Glomerular visceral epithelial cell (primary cell): ENCODE measurements at regions not wholly inside any gene's neighbourhood (a gene's known extent, or its start where the extent isn't known, plus 50 kb on each side); places are given as distances from the start of the nearest gene placed in this dataset.
A peak's percentile ranks its signal among the peaks of the same experiment; 100 is the strongest.

Experiments
- DNase-seq: peaks from one replicate; pipeline ENCODE4 v3.0.0-alpha.2; 2016; ENCODE audit errors: extremely low spot score

DNA sequence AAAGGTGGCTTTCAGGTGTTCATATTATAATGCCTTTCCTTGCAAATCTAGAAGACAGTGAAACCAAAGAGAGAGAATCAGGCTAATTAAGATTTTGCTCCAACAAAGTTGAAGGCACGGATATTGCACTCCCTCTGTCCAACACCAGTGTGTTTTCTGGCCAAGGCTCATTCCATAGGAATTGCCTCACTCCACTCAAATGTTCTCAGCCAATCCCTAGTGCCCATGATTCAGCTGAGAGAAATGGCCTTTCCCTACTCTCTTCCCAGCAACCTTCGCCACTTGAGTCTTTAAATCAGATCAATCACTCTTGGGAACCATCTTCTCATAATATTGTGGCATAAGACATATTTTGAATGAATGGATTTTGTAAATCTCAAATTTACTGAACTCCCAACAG, 768.2 kb upstream of the ACVR2A start:
- DNase-seq, result no peak

DNA sequence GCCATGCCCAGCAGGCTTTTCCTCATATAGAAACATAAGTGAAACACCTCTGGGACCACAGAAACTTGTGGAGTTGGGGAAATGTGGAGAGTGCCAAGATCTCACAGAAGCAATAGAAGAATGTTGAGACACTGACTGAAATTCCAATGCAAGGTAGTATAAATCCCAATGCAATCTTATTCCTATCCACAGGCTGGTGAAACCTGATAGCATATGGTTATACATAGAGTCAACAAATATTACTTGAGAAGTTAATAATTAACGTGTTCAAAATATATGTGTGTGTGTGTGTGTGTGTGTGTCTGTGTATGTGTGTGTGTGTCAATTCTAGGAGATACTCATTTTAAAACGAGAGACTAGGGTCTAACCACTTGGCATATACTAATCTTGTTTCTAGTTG, 776.8 kb upstream of the ACVR2A start:
- no peak for DNase-seq

- DNase-seq, result no peak
Measured at GRCh38 chr2:147067136-147067535, 777.7 kb upstream of the ACVR2A start.

DNA sequence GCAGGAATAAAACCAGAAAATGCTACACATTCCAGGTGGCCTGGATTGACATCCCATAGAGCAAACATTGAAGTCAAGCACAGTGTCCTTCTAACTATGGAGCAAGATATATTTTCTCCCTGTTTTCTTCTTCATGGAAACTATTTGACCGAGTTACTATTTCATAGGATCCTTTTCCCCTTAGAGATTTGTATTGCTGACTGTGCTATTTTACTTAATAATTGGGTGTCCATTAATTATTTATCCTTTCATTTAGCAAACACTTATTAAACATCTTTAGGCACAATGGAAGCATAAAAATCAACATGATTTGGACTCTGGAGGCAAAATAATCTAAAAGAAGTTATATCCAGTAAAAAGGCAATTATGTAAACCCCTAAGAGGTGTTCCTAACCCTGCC, 782.8 kb upstream of the ACVR2A start:
- no peak for DNase-seq

- DNase-seq, result no peak
Measured at GRCh38 chr2:147061269-147061668, 783.6 kb upstream of the ACVR2A start.

DNA sequence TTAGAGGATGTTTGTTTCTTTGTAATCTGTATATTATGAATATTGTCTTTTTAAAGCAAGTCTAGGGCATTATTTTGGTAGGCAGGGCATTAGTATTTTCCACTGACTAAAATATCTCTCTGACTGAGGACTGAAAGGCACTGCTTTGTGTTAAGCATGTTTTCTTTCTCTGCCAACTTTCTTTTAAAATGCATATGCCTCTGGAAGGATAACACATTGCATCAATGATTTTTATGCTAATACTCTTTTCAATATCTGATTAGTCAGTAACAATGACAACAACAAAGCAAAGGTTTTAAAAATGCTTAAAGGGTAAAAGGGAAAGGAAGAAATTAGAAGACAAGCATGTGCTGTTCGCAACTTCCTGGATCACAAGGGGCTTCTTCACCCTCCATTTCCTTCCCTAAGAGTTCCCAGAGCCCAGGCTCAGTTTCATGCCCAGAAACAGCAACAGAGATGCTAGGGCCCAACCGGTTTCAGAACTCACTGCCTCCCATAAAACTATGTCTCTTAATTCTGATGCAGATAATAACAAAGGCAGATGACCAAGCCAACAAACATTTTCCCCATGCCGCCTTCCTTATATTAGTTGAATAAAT, 786.8 kb upstream of the ACVR2A start:
- DNase-seq, result no peak

DNA sequence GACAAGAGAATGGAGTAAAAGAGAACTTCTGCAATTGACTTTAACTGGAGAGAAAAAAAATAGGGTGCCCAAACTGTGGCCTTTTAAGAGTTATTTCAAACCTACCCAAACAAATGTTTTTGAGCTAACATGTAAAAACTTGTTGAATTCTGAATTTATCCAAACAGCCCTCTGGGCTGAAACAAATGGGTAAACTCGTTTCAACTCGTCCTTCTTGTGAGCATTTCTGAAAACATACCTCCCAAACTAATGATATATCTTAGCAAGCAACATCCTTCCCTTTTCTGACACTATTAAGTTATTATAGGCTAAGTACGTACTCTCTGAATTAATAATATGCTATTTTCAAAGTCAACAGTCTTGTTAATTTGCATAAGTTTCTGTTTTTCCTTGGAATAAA, 793.0 kb upstream of the ACVR2A start:
- no peak for DNase-seq

DNA sequence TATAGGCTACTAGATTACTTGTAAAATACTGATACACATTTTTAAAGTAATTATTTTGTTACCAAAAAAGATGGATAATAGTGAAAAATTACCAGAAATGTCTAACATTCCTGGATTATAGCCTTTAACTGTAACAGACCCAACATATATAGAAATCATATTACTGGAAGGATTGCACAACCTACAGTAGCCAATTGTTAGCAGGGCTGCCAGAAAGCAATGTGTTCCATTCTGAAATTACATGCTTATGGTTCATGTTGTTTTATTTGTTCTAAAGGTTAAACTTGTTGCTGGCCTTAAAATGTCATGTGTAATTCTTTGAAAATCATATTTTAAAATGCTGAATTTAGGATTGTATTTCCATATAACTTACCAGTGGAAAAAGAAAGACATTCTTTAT, 793.6 kb upstream of the ACVR2A start:
- no peak for DNase-seq

DNA sequence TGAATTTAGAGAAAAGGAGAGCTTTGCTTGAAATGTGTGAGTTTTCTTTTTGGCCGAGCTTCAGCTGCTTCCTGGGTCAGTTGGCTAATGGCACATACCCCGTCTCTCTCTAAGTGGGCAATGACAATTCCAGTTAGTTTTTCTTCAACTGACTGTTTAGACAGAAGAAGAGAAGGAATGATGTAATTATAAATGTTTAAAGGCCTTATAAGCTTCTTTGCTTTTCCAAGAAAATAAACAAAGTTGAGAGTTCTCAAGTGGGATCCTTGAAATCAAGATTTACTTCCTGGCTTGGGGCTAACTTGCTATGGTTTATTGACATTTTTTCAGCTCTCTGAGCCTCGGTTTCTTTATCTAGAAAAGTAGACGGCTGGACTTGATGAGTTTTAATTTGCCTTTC, 794.9 kb upstream of the ACVR2A start:
- no peak for DNase-seq

DNA sequence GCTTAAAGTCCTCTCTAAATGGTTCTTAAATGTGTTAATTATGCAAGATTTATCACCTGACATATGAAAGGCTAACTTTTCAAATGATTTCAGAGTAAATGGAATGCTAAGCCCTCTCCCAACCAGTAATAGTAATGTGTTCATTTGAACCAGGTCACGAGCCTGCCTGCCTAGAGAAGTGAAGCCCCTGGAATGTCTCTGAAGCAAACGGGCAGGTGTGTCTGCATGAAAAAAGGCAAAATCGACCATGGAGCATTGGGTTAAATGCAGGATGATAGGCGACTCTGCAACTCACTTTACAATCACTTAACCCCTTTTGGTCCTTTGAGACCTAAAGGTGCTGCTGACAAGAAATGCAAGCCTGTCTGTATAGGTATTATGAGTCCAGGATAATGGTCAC, 798.4 kb upstream of the ACVR2A start:
- no peak for DNase-seq

DNA sequence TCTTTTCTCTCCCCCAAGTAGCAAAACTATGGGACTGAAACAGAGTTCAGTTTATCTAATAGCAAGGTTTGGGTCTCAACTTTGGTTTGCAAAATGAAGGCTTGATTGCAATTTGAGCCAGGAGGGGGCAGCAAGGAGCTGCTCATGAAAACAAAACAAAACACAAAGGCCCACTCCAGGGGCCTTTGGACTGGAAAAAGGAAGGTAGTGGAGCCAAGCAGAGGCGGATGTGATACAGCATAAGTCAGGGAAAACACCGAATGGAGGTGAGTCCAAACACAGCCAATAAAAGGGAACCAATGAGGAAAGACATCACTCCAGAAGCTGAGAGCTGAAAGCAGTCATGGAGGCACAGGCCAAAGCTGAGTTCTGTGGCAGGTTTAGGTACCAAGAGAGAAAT, 799.7 kb upstream of the ACVR2A start:
- DNase-seq, result peak; percentile 65

DNA sequence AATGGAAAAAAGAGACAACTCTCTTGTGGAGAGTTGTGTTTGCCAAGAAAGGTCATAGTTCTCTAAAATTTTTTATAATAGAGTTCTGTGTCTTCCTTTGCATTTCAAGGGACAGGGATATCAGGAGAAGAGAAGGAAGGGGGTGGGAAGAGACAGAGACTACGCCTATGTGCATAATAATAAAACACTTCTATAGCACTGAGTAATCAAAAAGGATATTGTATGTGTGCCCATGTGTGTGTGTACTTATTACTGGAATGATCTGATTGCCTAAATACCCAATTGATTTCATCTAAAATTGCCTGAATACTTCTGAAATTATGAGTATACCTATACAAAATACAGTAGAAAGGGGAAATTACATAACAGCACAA, 803.7 kb upstream of the ACVR2A start:
- DNase-seq, result no peak

DNA sequence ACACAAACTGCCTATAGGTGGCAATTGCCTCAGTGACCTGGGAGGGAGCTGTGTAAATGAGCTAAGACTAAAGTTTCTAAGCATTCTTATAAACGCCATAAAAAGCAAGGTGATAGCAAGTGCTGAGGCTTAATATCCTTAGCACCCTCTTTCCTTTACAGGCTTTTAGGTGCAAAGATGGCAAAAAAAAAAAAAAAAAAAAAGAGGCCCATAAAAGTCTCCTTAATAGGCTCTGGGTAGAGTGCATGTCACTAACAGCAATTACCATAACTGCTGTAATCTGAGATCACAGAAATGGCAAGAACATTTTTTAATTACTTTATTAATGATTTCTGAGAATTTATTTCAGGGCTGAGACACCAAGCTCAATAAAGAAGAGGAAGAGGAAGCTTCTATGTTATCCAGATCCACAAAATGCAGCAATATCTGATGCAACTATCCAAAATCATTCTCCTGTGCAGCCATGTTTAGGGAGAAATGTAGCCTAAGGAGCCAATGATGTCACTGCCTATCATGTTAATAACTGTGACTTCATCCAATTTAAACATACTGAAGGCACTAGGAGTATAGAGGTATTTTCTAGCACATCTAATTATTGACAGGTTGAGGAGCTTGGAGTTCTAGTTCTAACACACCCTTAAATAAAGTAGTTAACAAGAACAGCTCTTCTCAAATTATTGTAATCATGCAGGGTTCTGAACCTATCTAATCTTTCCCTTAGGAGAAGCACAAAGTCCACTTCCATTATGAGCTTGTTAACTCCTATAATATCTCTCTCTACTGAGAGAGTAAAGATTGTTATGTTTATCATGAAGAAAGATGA, 804.3 kb upstream of the ACVR2A start:
- DNase-seq, result no peak

DNA sequence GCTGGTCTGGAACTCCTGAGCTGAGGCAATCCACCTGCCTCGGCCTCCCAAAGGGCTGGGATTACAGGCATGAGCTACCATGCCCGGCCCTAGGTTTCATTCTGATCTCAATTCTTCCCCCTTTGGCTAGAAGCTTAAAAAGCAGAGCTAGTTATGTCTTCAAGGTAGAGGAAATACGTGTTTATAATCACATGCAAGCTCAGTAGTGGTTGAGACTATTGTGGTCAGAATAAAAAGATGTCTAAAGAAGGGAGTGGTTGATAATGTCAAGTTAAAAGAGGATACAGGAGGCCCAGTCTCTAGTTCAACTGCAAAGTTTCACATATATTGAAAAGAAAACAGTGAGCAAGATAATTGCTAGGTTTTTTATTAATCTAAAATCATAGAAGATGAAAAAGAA, 807.8 kb upstream of the ACVR2A start:
- no peak for DNase-seq

- peak; percentile 22 for DNase-seq
Measured at GRCh38 chr2:147033044-147033443, 811.8 kb upstream of the ACVR2A start.

DNA sequence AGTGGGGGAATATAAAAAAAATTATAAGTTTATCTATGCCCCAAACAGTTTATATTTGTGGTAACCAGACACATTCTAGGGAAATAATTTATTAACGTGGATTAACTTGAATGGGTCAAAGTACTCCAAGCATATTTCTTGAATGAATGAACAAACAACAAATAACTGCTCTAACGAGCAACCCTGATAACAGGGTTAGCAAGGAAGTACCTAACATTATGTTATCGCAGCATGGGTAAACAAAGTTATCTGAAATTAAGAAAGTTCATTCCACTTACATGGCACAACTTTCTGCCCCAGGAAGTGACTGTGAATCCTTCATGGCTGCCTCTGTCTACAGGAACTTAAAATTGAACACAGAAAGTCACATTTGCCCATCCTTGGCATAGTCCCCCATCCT, 812.9 kb upstream of the ACVR2A start:
- DNase-seq, result no peak

DNA sequence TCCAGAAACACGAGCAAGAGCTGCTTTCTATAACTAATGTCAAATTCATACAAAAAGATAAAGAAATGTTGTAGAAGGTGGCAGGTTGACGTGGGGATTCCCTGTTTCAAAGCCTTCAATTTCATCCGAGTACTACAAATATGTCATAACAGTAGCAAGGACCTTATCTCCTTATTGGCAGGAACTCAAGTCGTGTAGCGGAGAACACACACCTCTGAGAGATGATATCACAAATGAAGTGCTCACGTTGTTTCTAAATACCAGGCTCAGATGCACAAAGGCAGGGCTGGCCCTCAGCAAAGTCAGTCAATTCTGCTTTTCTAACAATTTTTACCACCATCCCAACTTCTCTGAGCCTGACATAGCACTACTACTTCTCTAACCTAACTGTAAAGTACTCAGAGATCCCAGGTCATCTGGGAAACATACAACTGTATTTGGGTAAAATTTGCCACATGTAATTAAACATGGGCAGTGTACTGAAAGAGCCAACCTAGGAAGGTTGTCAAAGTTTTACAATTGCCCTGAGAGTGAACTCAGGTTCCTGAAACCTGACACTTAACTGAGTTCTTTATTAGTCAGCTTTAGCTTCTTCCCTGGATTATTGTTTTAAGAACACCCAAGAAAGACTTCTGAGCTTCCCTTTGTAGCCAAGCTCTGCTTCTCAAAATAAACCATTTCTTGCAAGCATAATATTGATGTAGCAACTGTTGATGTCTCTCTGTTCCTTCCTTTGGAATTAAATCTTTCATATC, 813.7 kb upstream of the ACVR2A start:
- DNase-seq, result peak; percentile 40

DNA sequence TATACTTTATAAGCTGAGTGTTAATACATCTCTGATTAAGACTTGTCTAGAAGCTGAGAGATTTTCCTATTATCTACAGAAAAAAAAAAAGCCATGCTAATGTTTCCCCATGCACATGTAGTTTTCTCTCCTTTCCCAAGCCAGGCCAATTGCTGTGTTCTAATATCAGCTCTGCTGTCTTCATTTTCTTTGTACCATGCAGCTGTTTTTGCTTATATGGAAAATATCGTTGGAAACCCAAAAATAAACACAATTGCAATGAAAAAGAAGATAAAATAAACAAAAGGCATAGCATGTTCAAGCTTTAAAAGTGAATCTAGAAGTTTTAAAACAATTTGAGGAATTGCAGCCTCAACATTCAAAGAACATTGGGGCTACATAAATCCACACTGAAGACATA, 817.4 kb upstream of the ACVR2A start:
- DNase-seq, result no peak

DNA sequence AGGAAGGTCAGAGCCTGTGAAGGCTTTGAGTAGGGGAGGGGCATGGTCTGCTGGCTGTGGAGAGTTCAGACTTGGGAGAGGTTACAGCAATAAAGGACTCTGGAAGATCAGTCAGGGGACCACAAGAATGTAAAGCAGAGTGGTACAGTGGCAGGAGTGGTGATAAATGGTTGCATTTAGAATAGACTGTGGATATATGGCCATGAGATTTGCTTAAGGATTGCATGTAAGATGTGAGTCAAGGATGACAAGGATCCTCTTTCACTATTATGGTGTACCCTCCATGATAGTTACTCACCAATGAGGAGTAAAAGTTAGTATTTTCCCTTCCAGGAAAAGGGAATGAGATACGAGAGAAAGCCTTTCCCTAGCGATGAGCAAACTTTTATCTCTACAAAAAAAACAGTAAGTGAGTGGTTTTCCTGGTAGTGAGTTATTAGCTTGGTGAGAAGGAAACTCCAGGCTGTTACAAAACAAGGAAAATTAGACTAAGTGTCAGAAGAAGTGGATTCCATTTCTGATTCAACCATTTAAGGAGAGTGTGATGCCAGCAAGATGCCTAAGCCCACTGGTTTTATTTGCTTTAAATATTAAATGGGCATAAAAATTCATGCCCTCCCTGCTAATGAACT, 818.0 kb upstream of the ACVR2A start:
- peak; percentile 30 for DNase-seq

- DNase-seq, result no peak
Measured at GRCh38 chr2:147025646-147026585, 818.9 kb upstream of the ACVR2A start.

DNA sequence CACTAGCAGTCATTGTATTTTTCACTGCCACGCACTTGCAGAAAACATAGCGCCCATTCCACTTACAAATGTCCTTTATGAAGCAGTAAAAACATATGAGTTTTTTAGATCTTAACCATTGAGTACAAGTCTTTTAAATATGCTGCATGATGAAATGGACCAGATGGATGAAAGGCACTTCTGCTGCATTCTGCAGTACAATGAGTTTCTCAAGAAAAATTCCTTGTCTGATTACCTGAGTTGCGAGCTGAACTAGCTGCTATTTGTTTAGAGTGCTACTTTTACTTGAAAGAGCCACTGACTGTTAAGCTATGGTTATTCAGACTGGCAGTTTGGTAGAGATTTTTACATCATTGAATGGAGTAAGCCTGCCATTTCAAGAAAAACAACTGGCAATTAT, 825.5 kb upstream of the ACVR2A start:
- no peak for DNase-seq
